Suprapubic skin (tissue), 4 donors: ENCODE measurements at regions not wholly inside any gene's neighbourhood (a gene's known extent, or its start where the extent isn't known, plus 50 kb on each side); places are given as distances from the start of the nearest gene placed in this dataset.

ENCODE experiments used
- DNase-seq, 2 donors: peaks; one replicate each; pipeline ENCODE4 v3.0.0-alpha.2; 2019; ENCODE audit warnings: low spot score in 2 of 2
- H3K27ac ChIP-seq: fragments of 200-600 bp; sonication (generic); one replicate; pipeline ENCODE4 v1.5.1; 2019
- H3K27me3 ChIP-seq: fragments of 200-600 bp; sonication (generic); one replicate; pipeline ENCODE4 v1.5.1; 2019
- H3K36me3 ChIP-seq: fragments of 200-600 bp; sonication (generic); one replicate; pipeline ENCODE4 v1.5.1; 2019
- H3K4me1 ChIP-seq: fragments of 200-600 bp; sonication (generic); one replicate; pipeline ENCODE4 v1.5.1; 2019
- H3K4me3 ChIP-seq: fragments of 200-600 bp; sonication (generic); one replicate; pipeline ENCODE4 v1.5.1; 2019; ENCODE audit warnings: mild to moderate bottlenecking
- H3K9me3 ChIP-seq: fragments of 200-600 bp; sonication (generic); one replicate; pipeline ENCODE4 v1.5.1; 2019
- EP300 ChIP-seq: sonication (generic); formaldehyde crosslinking; IDR thresholded peaks from one replicate; pipeline ENCODE4 v1.6.1; 2017; ENCODE audit warnings: antibody characterized with exemption
- POLR2A ChIP-seq, 2 donors: fragments of 450-650 bp; IDR thresholded peaks; one replicate each; pipeline ENCODE4 v1.6.1; 2017; ENCODE audit warnings: antibody characterized with exemption in 2 of 2, mild to moderate bottlenecking in 2 of 2, moderate library complexity in 2 of 2
- POLR2AphosphoS5 ChIP-seq, 3 donors: sonication (generic); formaldehyde crosslinking; IDR thresholded peaks; one replicate each; pipeline ENCODE4 v1.6.1; 2017; ENCODE audit warnings: antibody characterized with exemption in 3 of 3
- WGBS: methylation state at CpG from one replicate; pipeline ENCODE4 v1.1.5; 2018; 5-methylcytosine and 5-hydroxymethylcytosine counted together
- TF ChIP-seq, protein P1 (sequence below), 2 donors: fragments of 200-600 bp in 1 of 2; fragments of 450-650 bp in 1 of 2; sonication (generic) in 1 of 2; IDR thresholded peaks; one replicate each; pipeline ENCODE4 v1.5.1; 2016 to 2019; ENCODE audit warnings: antibody characterized with exemption in 2 of 2, mild to moderate bottlenecking in 1 of 2, moderate library complexity in 1 of 2

GRCh38 chr4:35942092-35942491, 302.2 kb downstream of the ARAP2 start:
- Histone ChIP-seq H3K27me3 (no peaks in the 10 kb centered on the region), H3K36me3 (no peaks in the 10 kb centered on the region), H3K4me1 (no peaks in the 10 kb centered on the region), H3K9me3 (no peaks in the 10 kb centered on the region), H3K4me3 (no peak overlapping the region), H3K27ac (no peak overlapping the region)
- no peak for DNase-seq
- WGBS: 76% methylated on average over 2 of the region's 2 CpGs
- TF ChIP-seq, protein P1, sequence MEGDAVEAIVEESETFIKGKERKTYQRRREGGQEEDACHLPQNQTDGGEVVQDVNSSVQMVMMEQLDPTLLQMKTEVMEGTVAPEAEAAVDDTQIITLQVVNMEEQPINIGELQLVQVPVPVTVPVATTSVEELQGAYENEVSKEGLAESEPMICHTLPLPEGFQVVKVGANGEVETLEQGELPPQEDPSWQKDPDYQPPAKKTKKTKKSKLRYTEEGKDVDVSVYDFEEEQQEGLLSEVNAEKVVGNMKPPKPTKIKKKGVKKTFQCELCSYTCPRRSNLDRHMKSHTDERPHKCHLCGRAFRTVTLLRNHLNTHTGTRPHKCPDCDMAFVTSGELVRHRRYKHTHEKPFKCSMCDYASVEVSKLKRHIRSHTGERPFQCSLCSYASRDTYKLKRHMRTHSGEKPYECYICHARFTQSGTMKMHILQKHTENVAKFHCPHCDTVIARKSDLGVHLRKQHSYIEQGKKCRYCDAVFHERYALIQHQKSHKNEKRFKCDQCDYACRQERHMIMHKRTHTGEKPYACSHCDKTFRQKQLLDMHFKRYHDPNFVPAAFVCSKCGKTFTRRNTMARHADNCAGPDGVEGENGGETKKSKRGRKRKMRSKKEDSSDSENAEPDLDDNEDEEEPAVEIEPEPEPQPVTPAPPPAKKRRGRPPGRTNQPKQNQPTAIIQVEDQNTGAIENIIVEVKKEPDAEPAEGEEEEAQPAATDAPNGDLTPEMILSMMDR (IDR thresholded peaks at IDR 0.05): no peak
- TF ChIP-seq EP300 (no peak), POLR2AphosphoS5 (IDR thresholded peaks at IDR 0.05) (no peak), POLR2A (IDR thresholded peaks at IDR 0.05) (no peak)

DNA sequence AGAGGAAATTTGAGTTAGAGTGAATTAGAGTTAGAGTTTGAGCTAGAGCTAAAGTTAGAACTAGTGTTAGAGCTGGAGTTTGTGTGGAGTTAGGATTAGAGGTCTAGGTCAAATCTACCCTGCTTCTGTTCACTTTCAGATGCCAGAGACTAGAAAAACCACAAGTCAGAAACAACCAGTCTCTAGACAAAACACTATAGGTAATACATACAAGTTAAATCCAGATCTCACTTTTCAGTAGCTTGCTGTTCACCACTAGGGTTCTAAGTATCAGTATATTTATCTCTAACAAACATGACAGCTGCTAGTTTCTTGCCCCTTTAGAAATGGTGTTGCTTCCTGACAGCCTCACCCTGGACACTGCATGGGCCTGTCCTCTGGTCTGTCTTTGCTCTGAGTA, 300.7 kb downstream of the ARAP2 start:
- no peak overlapping the region for H3K27ac ChIP-seq
- TF ChIP-seq, protein P1 (IDR thresholded peaks at IDR 0.05): no peak
- no peak for TF ChIP-seq POLR2AphosphoS5 (IDR thresholded peaks at IDR 0.05)
- TF ChIP-seq POLR2A (IDR thresholded peaks at IDR 0.05): no peak
- TF ChIP-seq EP300: no peak
- no peak for DNase-seq

DNA sequence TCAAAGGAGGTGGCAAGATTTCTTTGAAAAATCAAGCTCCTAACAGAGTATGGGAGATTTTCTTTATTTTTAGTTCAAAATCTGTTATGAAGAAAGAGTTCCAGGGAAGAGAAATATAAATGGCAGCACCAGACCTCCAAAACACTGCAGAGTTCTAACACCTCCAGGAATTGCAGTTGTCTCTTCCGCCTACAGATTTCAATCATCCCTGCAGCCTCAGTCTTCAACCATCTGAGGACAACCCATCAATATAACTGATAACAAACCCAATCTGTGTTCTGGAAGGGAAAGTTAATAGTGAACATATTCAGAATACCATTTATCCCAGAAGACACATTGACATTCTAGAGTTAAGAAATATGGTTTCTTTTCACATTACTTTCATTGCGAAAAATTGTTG, 296.1 kb downstream of the ARAP2 start:
- no peak for DNase-seq
- 96% methylated on average over 2 of the region's 2 CpGs for WGBS
- Histone ChIP-seq H3K9me3 (peaks cover 5% of the 10 kb centered on the region), H3K36me3 (no peaks in the 10 kb centered on the region), H3K4me1 (no peaks in the 10 kb centered on the region), H3K27me3 (no peaks in the 10 kb centered on the region), H3K27ac (no peak overlapping the region), H3K4me3 (no peak overlapping the region)
- TF ChIP-seq EP300 (no peak), POLR2A (IDR thresholded peaks at IDR 0.05) (no peak), POLR2AphosphoS5 (IDR thresholded peaks at IDR 0.05) (no peak)
- TF ChIP-seq, protein P1 (IDR thresholded peaks at IDR 0.05): no peak

More for the DNA sequence above, 300.7 kb downstream of the ARAP2 start:
- no peaks in the 10 kb centered on the region for H3K27me3 ChIP-seq
- no peaks in the 10 kb centered on the region for H3K36me3 ChIP-seq
- no peaks in the 10 kb centered on the region for H3K9me3 ChIP-seq
- no peaks in the 10 kb centered on the region for H3K4me1 ChIP-seq
- H3K4me3 ChIP-seq: no peak overlapping the region

GRCh38 chr4:35950442-35950841, 293.9 kb downstream of the ARAP2 start:
- Histone ChIP-seq H3K4me1 (no peaks in the 10 kb centered on the region), H3K9me3 (peaks cover 5% of the 10 kb centered on the region), H3K27me3 (no peaks in the 10 kb centered on the region), H3K27ac (no peak overlapping the region), H3K36me3 (no peaks in the 10 kb centered on the region), H3K4me3 (no peak overlapping the region)
- no peak for TF ChIP-seq POLR2AphosphoS5 (IDR thresholded peaks at IDR 0.05)
- no peak for TF ChIP-seq EP300
- no peak for TF ChIP-seq POLR2A (IDR thresholded peaks at IDR 0.05)
- TF ChIP-seq, protein P1 (IDR thresholded peaks at IDR 0.05): no peak
- WGBS: 92% methylated on average over 1 of the region's 1 CpG
- no peak for DNase-seq

DNA sequence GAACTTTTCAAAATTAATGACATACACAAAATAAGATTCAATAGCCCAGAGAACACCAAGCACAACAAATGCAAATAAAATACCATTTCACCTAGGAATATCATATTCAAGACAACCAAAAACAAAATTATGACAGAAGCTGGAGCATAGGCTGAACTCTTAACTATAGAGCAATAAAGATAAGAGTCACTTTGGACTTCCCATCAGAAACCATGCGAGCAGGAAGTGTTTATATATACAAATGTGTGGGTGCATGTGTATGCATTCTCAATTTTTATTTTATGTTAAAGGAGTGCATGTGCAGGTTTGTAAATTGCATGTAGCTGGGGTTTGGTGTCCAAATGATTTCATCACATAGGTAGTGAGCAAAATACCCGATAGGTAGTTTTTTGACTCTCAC, 291.6 kb downstream of the ARAP2 start:
- Histone ChIP-seq H3K27me3 (no peaks in the 10 kb centered on the region), H3K4me3 (no peak overlapping the region), H3K36me3 (no peaks in the 10 kb centered on the region), H3K4me1 (no peaks in the 10 kb centered on the region), H3K9me3 (peaks cover 12% of the 10 kb centered on the region), H3K27ac (no peak overlapping the region)
- no peak for DNase-seq
- WGBS: 96% methylated on average over 2 of the region's 2 CpGs
- TF ChIP-seq EP300 (no peak), POLR2A (IDR thresholded peaks at IDR 0.05) (no peak), POLR2AphosphoS5 (IDR thresholded peaks at IDR 0.05) (no peak)
- TF ChIP-seq, protein P1 (IDR thresholded peaks at IDR 0.05): no peak
